Osteoblast (primary cell): ENCODE measurements at regions not wholly inside any gene's neighbourhood (a gene's known extent, or its start where the extent isn't known, plus 50 kb on each side); places are given as distances from the start of the nearest gene placed in this dataset.

Experiments used
- DNase-seq: peaks from one replicate; pipeline ENCODE4 v3.0.0; 2011; ENCODE audit warnings: low spot score, mixed read lengths; ENCODE audit not compliant: insufficient read length; ENCODE audit errors: missing footprints
- H2AFZ ChIP-seq: 2 replicates; pipeline ENCODE4 v1.6.0; 2011; ENCODE audit warnings: mild to moderate bottlenecking, low read length
- H3K27ac ChIP-seq: 2 replicates; pipeline ENCODE4 v1.5.1; 2011; ENCODE audit warnings: mild to moderate bottlenecking, low read depth, low read length, moderate library complexity
- H3K27me3 ChIP-seq: 2 replicates; pipeline ENCODE4 v1.6.0; 2012; ENCODE audit warnings: mild to moderate bottlenecking, control low read depth, inconsistent platforms, low read length, moderate library complexity; ENCODE audit not compliant: insufficient read depth
- H3K36me3 ChIP-seq: 2 replicates; pipeline ENCODE4 v1.5.1; 2011; ENCODE audit warnings: mild to moderate bottlenecking, low read length, control low read depth, moderate library complexity; ENCODE audit not compliant: insufficient read depth
- H3K4me1 ChIP-seq: 2 replicates; pipeline ENCODE4 v1.5.1; 2011; ENCODE audit warnings: mild to moderate bottlenecking, low read length, control low read depth, moderate library complexity; ENCODE audit not compliant: insufficient read depth
- H3K4me2 ChIP-seq: 2 replicates; pipeline ENCODE4 v1.6.0; 2011; ENCODE audit warnings: mild to moderate bottlenecking, low read length; ENCODE audit not compliant: insufficient read depth
- H3K4me3 ChIP-seq: fragments of 200-600 bp; sonication (generic); 3 replicates; pipeline ENCODE4 v1.5.1; 2012; ENCODE audit warnings: mild to moderate bottlenecking, low read length, inconsistent platforms; ENCODE audit not compliant: insufficient read depth
- H3K79me2 ChIP-seq: 2 replicates; pipeline ENCODE4 v1.6.0; 2012; ENCODE audit warnings: mild to moderate bottlenecking, low read length, control low read depth, inconsistent platforms; ENCODE audit not compliant: insufficient read depth
- H3K9me3 ChIP-seq: 2 replicates; pipeline ENCODE4 v1.5.1; 2011; ENCODE audit warnings: low read depth, low read length, control low read depth
- H4K20me1 ChIP-seq: 2 replicates; pipeline ENCODE4 v1.6.0; 2012; ENCODE audit warnings: mild to moderate bottlenecking, low read length, control low read depth; ENCODE audit not compliant: insufficient read depth
- CTCF ChIP-seq: IDR thresholded peaks from 2 replicates; pipeline ENCODE4 v1.5.1; 2011; ENCODE audit warnings: mild to moderate bottlenecking, low read depth, low read length, moderate library complexity; ENCODE audit errors: extremely low read depth

GRCh38 chr3:878746-879145 lies 214.1 kb upstream of the CNTN6 start:
- TF ChIP-seq CTCF = no peak
- no peak for DNase-seq

GRCh38 chr3:880371-880770 lies 212.5 kb upstream of the CNTN6 start:
- Histone ChIP-seq H3K79me2 (no peaks in the 10 kb centered on the region), H3K9me3 (peaks cover 3% of the 10 kb centered on the region), H3K27me3 (no peaks in the 10 kb centered on the region), H3K27ac (no peak overlapping the region), H4K20me1 (no peaks in the 10 kb centered on the region), H3K4me3 (no peak overlapping the region), H3K36me3 (no peaks in the 10 kb centered on the region), H3K4me1 (no peaks in the 10 kb centered on the region), H3K4me2 (no peak overlapping the region), H2AFZ (no peak overlapping the region)
- TF ChIP-seq CTCF = no peak
- DNase-seq = no peak

More at GRCh38 chr3:878746-879145, 214.1 kb upstream of the CNTN6 start:
- Histone ChIP-seq H3K27me3 (no peaks in the 10 kb centered on the region), H2AFZ (no peak overlapping the region), H4K20me1 (no peaks in the 10 kb centered on the region), H3K4me1 (no peaks in the 10 kb centered on the region), H3K36me3 (no peaks in the 10 kb centered on the region), H3K4me2 (no peak overlapping the region), H3K27ac (no peak overlapping the region), H3K4me3 (no peak overlapping the region), H3K9me3 (no peaks in the 10 kb centered on the region), H3K79me2 (no peaks in the 10 kb centered on the region)

GRCh38 chr3:882533-882932 lies 210.3 kb upstream of the CNTN6 start:
- no peaks in the 10 kb centered on the region for H3K79me2 ChIP-seq
- no peak overlapping the region for H3K4me3 ChIP-seq
- H3K36me3 ChIP-seq = no peaks in the 10 kb centered on the region
- H3K27ac ChIP-seq = no peak overlapping the region
- no peak for TF ChIP-seq CTCF
- H3K4me2 ChIP-seq = no peak overlapping the region
- H2AFZ ChIP-seq = no peak overlapping the region
- H3K9me3 ChIP-seq = peaks cover 3% of the 10 kb centered on the region
- H3K4me1 ChIP-seq = no peaks in the 10 kb centered on the region
- no peaks in the 10 kb centered on the region for H4K20me1 ChIP-seq
- no peak for DNase-seq
- H3K27me3 ChIP-seq = no peaks in the 10 kb centered on the region

- Histone ChIP-seq H3K4me2 (no peak overlapping the region), H3K27ac (no peak overlapping the region), H4K20me1 (no peaks in the 10 kb centered on the region), H3K36me3 (no peaks in the 10 kb centered on the region), H3K79me2 (no peaks in the 10 kb centered on the region), H3K4me3 (no peak overlapping the region), H2AFZ (no peak overlapping the region), H3K27me3 (no peaks in the 10 kb centered on the region), H3K9me3 (no peaks in the 10 kb centered on the region), H3K4me1 (no peaks in the 10 kb centered on the region)
- DNase-seq = no peak
- TF ChIP-seq CTCF = peak; percentile 41
These were observed 190.7 kb upstream of the CNTN6 start for GRCh38 chr3:901953-902778.
